ENCODE measurements at regions not wholly inside any gene's neighbourhood (a gene's known extent, or its start where the extent isn't known, plus 50 kb on each side); places are given as distances from the start of the nearest gene placed in this dataset.

GRCh38 chr2:23321751-23322150 lies 63.2 kb upstream of the KLHL29 start:
- TF ChIP-seq CTCF (IDR thresholded peaks at IDR 0.05; ENCODE audit: insufficient read depth, low read length, missing control alignments): no peak
- DNase-seq (ENCODE audit: low read depth, low spot score): no peak
- POLR2A ChIA-PET: no interaction called here
- CTCF ChIA-PET: no interaction called here
- no peak overlapping the region for H3K4me3 ChIP-seq (ENCODE audit: low read depth, low read length)

GRCh38 chr2:23322567-23323197 lies 62.3 kb upstream of the KLHL29 start:
- DNase-seq (ENCODE audit: low read depth, low spot score): no peak
- no peak for TF ChIP-seq CTCF (IDR thresholded peaks at IDR 0.05; ENCODE audit: insufficient read depth, low read length, missing control alignments)
- POLR2A ChIA-PET: no interaction called here
- no peak overlapping the region for H3K4me3 ChIP-seq (ENCODE audit: low read depth, low read length)
- CTCF ChIA-PET: interaction anchor here (1.0 kb wide), 1 partner anchor 21 kb away, joined by 3 read pairs; no protein-coding TSS in a partner anchor

- DNase-seq (ENCODE audit: low read depth, low spot score): no peak
- ChIA-PET POLR2A (no interaction called here), CTCF (interaction anchor here (1.0 kb wide), 1 partner anchor 22 kb away, joined by 3 read pairs; no protein-coding TSS in a partner anchor)
- no peak for TF ChIP-seq CTCF (IDR thresholded peaks at IDR 0.05; ENCODE audit: insufficient read depth, low read length, missing control alignments)
- no peak overlapping the region for H3K4me3 ChIP-seq (ENCODE audit: low read depth, low read length)
Observed at GRCh38 chr2:23323198-23323916, 61.6 kb upstream of the KLHL29 start.

GRCh38 chr2:23323917-23324680 lies 60.9 kb upstream of the KLHL29 start:
- ChIA-PET POLR2A (no interaction called here), CTCF (interaction anchor here (0.7 to 1.2 kb wide), 2 partner anchors 11 to 27 kb away, joined by 3 to 4 read pairs; no protein-coding TSS in a partner anchor)
- no peak overlapping the region for H3K4me3 ChIP-seq (ENCODE audit: low read depth, low read length)
- DNase-seq (ENCODE audit: low read depth, low spot score): no peak
- TF ChIP-seq CTCF (IDR thresholded peaks at IDR 0.05; ENCODE audit: insufficient read depth, low read length, missing control alignments): no peak

- CTCF ChIA-PET: interaction anchor here (2.3 kb wide), 1 partner anchor 25 kb away, joined by 7 read pairs; no protein-coding TSS in a partner anchor
- no peak for TF ChIP-seq CTCF (IDR thresholded peaks at IDR 0.05; ENCODE audit: insufficient read depth, low read length, missing control alignments)
- H3K4me3 ChIP-seq (ENCODE audit: low read depth, low read length): no peak overlapping the region
- no peak for DNase-seq (ENCODE audit: low read depth, low spot score)
- POLR2A ChIA-PET: no interaction called here
Observed at GRCh38 chr2:23326330-23326729, 58.6 kb upstream of the KLHL29 start.

GRCh38 chr2:23327416-23327815 lies 57.6 kb upstream of the KLHL29 start:
- ChIA-PET POLR2A (no interaction called here), CTCF (interaction anchor here (1.1 to 2.3 kb wide), 2 partner anchors 24 to 129 kb away, joined by 3 to 7 read pairs; no protein-coding TSS in a partner anchor)
- no peak for DNase-seq (ENCODE audit: low read depth, low spot score)
- TF ChIP-seq CTCF (IDR thresholded peaks at IDR 0.05; ENCODE audit: insufficient read depth, low read length, missing control alignments): no peak
- no peak overlapping the region for H3K4me3 ChIP-seq (ENCODE audit: low read depth, low read length)

Measured in AG04449 (cell line).